Adrenal gland (tissue), 9 donors: ENCODE measurements at regions not wholly inside any gene's neighbourhood (a gene's known extent, or its start where the extent isn't known, plus 50 kb on each side); places are given as distances from the start of the nearest gene placed in this dataset.

Experiments
- DNase-seq, 7 donors: peaks; one replicate each; pipeline ENCODE4 v3.0.0-alpha.2; 2019 to 2020
- H3K27ac ChIP-seq, 5 donors: fragments of 200-600 bp; sonication (generic) in 4 of 5; 1 replicate in 3 of 5; 2 replicates in 2 of 5; pipeline versions ENCODE4 v1.5.1 to v1.8.0; 2016 to 2020; ENCODE audit warnings: mild to moderate bottlenecking in 1 of 5
- H3K27me3 ChIP-seq: fragments of 200-600 bp; 2 replicates; pipeline ENCODE4 v1.8.0; 2021
- H3K36me3 ChIP-seq, 2 donors: fragments of 200-600 bp; replicated peaks in 1 of 2; 1 replicate in 1 of 2; 2 replicates in 1 of 2; pipeline versions ENCODE4 v1.5.1 to v1.8.0; 2018 to 2022
- H3K4me1 ChIP-seq, 2 donors: fragments of 200-600 bp; replicated peaks in 1 of 2; 1 replicate in 1 of 2; 2 replicates in 1 of 2; pipeline versions ENCODE4 v1.5.1 to v1.8.0; 2018 to 2021
- H3K4me3 ChIP-seq, 4 donors: fragments of 200-600 bp; sonication (generic) in 3 of 4; one replicate each; pipeline ENCODE4 v1.5.1; 2016 to 2018
- H3K9me3 ChIP-seq, 3 donors: fragments of 200-600 bp; sonication (generic) in 1 of 3; replicated peaks in 1 of 3; 1 replicate in 2 of 3; 2 replicates in 1 of 3; pipeline versions ENCODE4 v1.5.1 to v1.8.0; 2016 to 2021
- POLR2A ChIP-seq, 2 donors: fragments of 450-650 bp; IDR thresholded peaks; one replicate each; pipeline ENCODE4 v1.6.1; 2017; ENCODE audit warnings: antibody characterized with exemption in 2 of 2, mild to moderate bottlenecking in 2 of 2, moderate library complexity in 1 of 2
- WGBS, 4 donors: extraction: QIAGEN DNeasy Blood & Tissue Kit in 2 of 4; methylation state at CpG; one replicate each; pipeline versions ENCODE4 v1.1.5 to v1.1.7; 2013 to 2017; 5-methylcytosine and 5-hydroxymethylcytosine counted together
- intact Hi-C, 2 donors: fragments of 100-400 bp; cut with DNase I; formaldehyde crosslinking; loops; one replicate each; pipeline versions ENCODE4 v1.14.1 to v1.15.0; 2022 to 2023
- TF ChIP-seq, protein P1 (sequence below), 6 experiments: fragments of 450-650 bp in 4 of 6; fragments of 200-600 bp in 2 of 6; sonication (generic) in 1 of 6; IDR thresholded peaks; 1 replicate in 5 of 6; 2 replicates in 1 of 6; pipeline versions ENCODE4 v1.5.1 to v1.8.0; 2016 to 2021; ENCODE audit warnings: antibody characterized with exemption in 6 of 6, mild to moderate bottlenecking in 2 of 6, moderate library complexity in 1 of 6
- donor health status: healthy with polysubstance abuse.
- donor health status: Bipolar disorder and iron deficiency.
- donor health status: DM: yes; HTN: yes; CAD: no.
- donor health status: DM: no; HTN: no; CAD: no.
- donor health status: DM: no; HTN: no; CAD: no.

DNA sequence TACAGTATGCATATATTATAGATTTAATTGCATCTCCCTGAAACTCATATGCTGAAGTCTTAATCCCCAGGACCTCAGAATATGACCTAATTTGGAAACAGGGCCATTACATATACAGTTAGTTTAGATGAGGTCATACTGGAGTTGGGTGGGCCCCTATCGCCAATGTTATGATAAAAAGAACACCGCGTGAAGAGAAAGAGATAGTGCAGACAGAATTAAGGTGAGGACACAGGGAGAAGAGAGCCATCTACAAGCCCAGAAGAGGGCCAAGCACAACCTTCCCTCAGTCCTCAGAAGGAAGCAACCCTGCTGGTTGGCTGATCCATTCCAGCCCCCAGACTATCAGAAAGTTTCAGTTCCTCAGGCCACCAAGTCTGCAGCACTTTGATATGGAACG, 311.9 kb upstream of the RAB6C start:
- WGBS, 4 donors: 79 to 87% (median 81%) methylated on average over 4 of the region's 4 CpGs
- H3K9me3 ChIP-seq: no peaks in the 10 kb centered on the region
- no peaks in the 10 kb centered on the region for H3K27me3 ChIP-seq
- no peak for DNase-seq
- intact Hi-C loops: no loop called here
- no peak overlapping the region for H3K27ac ChIP-seq
- TF ChIP-seq, protein P1, sequence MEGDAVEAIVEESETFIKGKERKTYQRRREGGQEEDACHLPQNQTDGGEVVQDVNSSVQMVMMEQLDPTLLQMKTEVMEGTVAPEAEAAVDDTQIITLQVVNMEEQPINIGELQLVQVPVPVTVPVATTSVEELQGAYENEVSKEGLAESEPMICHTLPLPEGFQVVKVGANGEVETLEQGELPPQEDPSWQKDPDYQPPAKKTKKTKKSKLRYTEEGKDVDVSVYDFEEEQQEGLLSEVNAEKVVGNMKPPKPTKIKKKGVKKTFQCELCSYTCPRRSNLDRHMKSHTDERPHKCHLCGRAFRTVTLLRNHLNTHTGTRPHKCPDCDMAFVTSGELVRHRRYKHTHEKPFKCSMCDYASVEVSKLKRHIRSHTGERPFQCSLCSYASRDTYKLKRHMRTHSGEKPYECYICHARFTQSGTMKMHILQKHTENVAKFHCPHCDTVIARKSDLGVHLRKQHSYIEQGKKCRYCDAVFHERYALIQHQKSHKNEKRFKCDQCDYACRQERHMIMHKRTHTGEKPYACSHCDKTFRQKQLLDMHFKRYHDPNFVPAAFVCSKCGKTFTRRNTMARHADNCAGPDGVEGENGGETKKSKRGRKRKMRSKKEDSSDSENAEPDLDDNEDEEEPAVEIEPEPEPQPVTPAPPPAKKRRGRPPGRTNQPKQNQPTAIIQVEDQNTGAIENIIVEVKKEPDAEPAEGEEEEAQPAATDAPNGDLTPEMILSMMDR (IDR thresholded peaks at IDR 0.05): no peak
- no peak for TF ChIP-seq POLR2A (IDR thresholded peaks at IDR 0.05)
- H3K4me1 ChIP-seq: no peaks in the 10 kb centered on the region
- H3K36me3 ChIP-seq: no peaks in the 10 kb centered on the region
- H3K4me3 ChIP-seq: no peak overlapping the region

DNA sequence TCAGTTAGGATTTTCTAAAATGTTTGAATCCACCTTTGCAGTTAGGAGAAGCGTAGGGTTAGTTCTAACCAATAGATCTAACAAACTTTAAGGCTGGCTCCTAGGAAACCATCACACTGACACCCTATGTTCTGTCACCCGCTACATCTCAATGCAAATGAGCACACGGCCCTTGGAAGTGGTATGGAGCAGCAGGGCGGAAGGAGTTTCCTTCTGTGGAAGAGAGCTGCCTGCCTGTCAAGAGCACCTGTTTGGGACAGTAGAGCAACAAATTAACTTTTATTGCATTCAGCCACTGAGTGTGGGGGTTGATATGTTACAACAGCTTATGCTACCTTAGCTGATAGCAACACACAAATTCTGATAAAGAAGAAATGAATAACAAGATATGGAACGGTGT, 306.9 kb upstream of the RAB6C start:
- Histone ChIP-seq H3K4me1 (no peaks in the 10 kb centered on the region), H3K27ac (no peak overlapping the region), H3K4me3 (no peak overlapping the region), H3K36me3 (no peaks in the 10 kb centered on the region), H3K27me3 (no peaks in the 10 kb centered on the region), H3K9me3 (no peaks in the 10 kb centered on the region)
- TF ChIP-seq, protein P1 (IDR thresholded peaks at IDR 0.05): no peak
- TF ChIP-seq POLR2A (IDR thresholded peaks at IDR 0.05): no peak
- intact Hi-C loops: no loop called here
- DNase-seq: no peak
- WGBS, 4 donors: 58 to 90% (median 85%) methylated on average over 5 of the region's 5 CpGs

DNA sequence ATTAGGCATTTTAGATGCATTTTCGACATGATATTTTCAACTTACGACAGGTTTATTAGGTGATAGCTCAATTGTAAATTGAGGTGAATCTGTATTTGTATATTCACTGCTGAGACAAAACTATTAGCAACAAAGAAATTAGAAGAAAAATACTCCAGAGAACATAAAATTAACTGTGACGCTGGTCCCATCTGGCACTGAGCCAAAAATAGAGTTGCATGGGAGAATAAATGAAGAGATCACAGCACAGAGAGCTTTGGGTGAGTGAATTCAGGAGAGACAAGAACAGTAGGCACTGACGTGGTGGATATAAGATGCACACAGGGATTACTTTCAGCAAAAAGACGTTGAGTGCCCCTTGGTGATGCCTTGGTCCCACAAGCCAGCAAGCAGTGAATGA, 306.2 kb upstream of the RAB6C start:
- H3K4me3 ChIP-seq: no peak overlapping the region
- 50 to 63% (median 61%) methylated on average over 5 of the region's 5 CpGs for WGBS, 4 donors
- H3K27ac ChIP-seq: no peak overlapping the region
- no peaks in the 10 kb centered on the region for H3K4me1 ChIP-seq
- H3K36me3 ChIP-seq: no peaks in the 10 kb centered on the region
- no peaks in the 10 kb centered on the region for H3K27me3 ChIP-seq
- no peaks in the 10 kb centered on the region for H3K9me3 ChIP-seq
- intact Hi-C loops: no loop called here
- no peak for TF ChIP-seq POLR2A (IDR thresholded peaks at IDR 0.05)
- TF ChIP-seq, protein P1 (IDR thresholded peaks at IDR 0.05): no peak
- DNase-seq: no peak

DNA sequence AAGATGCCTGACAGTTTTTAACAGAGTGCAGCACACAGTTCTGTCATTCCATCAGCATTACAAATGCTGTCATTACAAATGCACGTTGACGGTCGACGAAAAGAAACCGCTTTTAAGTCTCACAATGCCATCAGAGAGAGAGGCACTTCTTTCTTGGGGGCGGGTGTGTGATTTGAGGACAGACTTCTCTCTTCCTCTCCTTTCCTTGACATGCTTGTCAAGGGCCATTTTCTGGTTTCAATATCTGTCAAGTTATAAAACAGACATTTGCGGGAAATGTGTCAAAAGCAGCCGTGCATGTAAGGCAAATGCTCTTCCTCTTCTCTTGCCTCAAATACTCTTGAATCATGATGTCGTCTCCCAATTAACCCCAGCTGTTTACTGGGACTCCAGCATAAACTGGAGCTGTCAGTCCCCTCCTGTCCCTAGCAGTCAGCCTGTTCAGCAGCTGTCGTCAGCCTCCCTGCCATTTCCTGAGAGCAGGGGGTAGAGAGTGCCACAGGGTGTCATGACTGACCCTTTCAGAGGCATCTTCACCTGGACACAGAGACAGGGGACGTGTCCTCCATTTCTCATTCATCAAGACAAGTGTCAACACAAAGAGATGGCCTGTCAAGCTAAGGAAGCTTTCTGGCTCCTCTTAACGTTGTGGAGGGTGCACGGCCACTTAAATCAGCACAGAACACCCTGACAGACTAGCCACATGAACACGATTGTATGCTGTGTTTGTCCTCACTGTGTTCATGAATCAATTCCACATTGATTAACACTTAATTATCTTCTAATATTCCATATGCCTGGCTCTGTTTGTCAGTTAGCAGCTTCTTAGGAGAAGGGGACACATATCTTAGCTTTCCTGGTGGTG, 305.4 kb upstream of the RAB6C start:
- Histone ChIP-seq H3K36me3 (no peaks in the 10 kb centered on the region), H3K4me1 (no peaks in the 10 kb centered on the region), H3K9me3 (no peaks in the 10 kb centered on the region), H3K4me3 (no peak overlapping the region), H3K27me3 (no peaks in the 10 kb centered on the region), H3K27ac (no peak overlapping the region)
- no peak for DNase-seq
- no peak for TF ChIP-seq POLR2A (IDR thresholded peaks at IDR 0.05)
- TF ChIP-seq, protein P1 (IDR thresholded peaks at IDR 0.05): no peak
- 41 to 51% (median 43%) methylated on average over 14 of the region's 14 CpGs for WGBS, 4 donors
- intact Hi-C loops: no loop called here
